Spleen (tissue), 11 donors: ENCODE measurements at regions not wholly inside any gene's neighbourhood (a gene's known extent, or its start where the extent isn't known, plus 50 kb on each side); places are given as distances from the start of the nearest gene placed in this dataset.

ENCODE experiments used
- DNase-seq: peaks from one replicate; pipeline ENCODE4 v3.0.0-alpha.2; 2020
- H3K27ac ChIP-seq, 8 donors: fragments of 200-600 bp; sonication (generic) in 7 of 8; 1 replicate in 4 of 8; 2 replicates in 4 of 8; pipeline versions ENCODE4 v1.5.0 to v1.8.0; 2016 to 2021; ENCODE audit warnings: inconsistent platforms in 4 of 8, mild to moderate bottlenecking in 4 of 8, moderate library complexity in 1 of 8
- H3K27me3 ChIP-seq, 7 donors: fragments of 200-600 bp; sonication (generic) in 6 of 7; replicated peaks in 1 of 7; 1 replicate in 4 of 7; 2 replicates in 3 of 7; pipeline versions ENCODE4 v1.5.0 to v1.8.0; 2016 to 2021; ENCODE audit warnings: inconsistent platforms in 3 of 7, mild to moderate bottlenecking in 1 of 7
- H3K36me3 ChIP-seq, 6 donors: fragments of 200-600 bp; sonication (generic) in 5 of 6; 1 replicate in 4 of 6; 2 replicates in 2 of 6; pipeline versions ENCODE4 v1.5.0 to v1.8.0; 2016 to 2021; ENCODE audit warnings: inconsistent platforms in 2 of 6
- H3K4me1 ChIP-seq, 6 donors: fragments of 200-600 bp; sonication (generic) in 5 of 6; 1 replicate in 3 of 6; 2 replicates in 3 of 6; pipeline versions ENCODE4 v1.5.0 to v1.8.0; 2016 to 2021; ENCODE audit warnings: inconsistent platforms in 3 of 6
- H3K4me3 ChIP-seq, 8 donors: fragments of 200-600 bp; sonication (generic) in 7 of 8; 1 replicate in 4 of 8; 2 replicates in 4 of 8; pipeline versions ENCODE4 v1.5.0 to v1.8.0; 2016 to 2021; ENCODE audit warnings: inconsistent platforms in 4 of 8, mild to moderate bottlenecking in 4 of 8, moderate library complexity in 2 of 8
- H3K9me3 ChIP-seq, 8 donors: fragments of 200-600 bp; sonication (generic) in 7 of 8; 1 replicate in 4 of 8; 2 replicates in 4 of 8; pipeline versions ENCODE4 v1.5.0 to v1.8.0; 2016 to 2021; ENCODE audit warnings: inconsistent platforms in 4 of 8
- POLR2A ChIP-seq, 3 donors: fragments of 450-650 bp; IDR thresholded peaks; one replicate each; pipeline ENCODE4 v1.5.1; 2017; ENCODE audit warnings: antibody characterized with exemption in 3 of 3, mild to moderate bottlenecking in 1 of 3
- POLR2AphosphoS5 ChIP-seq, 3 donors: sonication (generic); formaldehyde crosslinking; IDR thresholded peaks; one replicate each; pipeline ENCODE4 v1.5.1; 2017; ENCODE audit warnings: antibody characterized with exemption in 3 of 3
- WGBS, 5 donors: extraction: QIAGEN DNeasy Blood & Tissue Kit in 3 of 5; methylation state at CpG; one replicate each; pipeline versions ENCODE4 v1.1.5 to v1.1.7; 2013 to 2018; 5-methylcytosine and 5-hydroxymethylcytosine counted together
- intact Hi-C: fragments of 100-400 bp; cut with DNase I; formaldehyde crosslinking; loops from one replicate; pipeline ENCODE4 v1.15.0; 2023; ENCODE audit warnings: low total_unique reads
- TF ChIP-seq, protein P1 (sequence below), 11 experiments: fragments of 200-600 bp in 7 of 11; fragments of 450-650 bp in 4 of 11; sonication (generic) in 4 of 11; IDR thresholded peaks in 8 of 11; conservative IDR thresholded peaks in 3 of 11; 1 replicate in 7 of 11; 2 replicates in 4 of 11; pipeline versions ENCODE4 v1.4.0 to v1.8.0; 2016 to 2021; ENCODE audit warnings: antibody characterized with exemption in 11 of 11, inconsistent platforms in 4 of 11, mild to moderate bottlenecking in 1 of 11
- donor health status: healthy with polysubstance abuse.
- donor health status: DM: no; HTN: no; CAD: no; lungs with moderate emphysema.
- donor health status: DM: no; HTN: no; CAD: no.
- donor health status: Bipolar disorder and iron deficiency.
- donor health status: healthy.
- donor health status: DM: no; HTN: no; CAD: no.
- donor health status: DM: yes; HTN: yes; CAD: no.

DNA sequence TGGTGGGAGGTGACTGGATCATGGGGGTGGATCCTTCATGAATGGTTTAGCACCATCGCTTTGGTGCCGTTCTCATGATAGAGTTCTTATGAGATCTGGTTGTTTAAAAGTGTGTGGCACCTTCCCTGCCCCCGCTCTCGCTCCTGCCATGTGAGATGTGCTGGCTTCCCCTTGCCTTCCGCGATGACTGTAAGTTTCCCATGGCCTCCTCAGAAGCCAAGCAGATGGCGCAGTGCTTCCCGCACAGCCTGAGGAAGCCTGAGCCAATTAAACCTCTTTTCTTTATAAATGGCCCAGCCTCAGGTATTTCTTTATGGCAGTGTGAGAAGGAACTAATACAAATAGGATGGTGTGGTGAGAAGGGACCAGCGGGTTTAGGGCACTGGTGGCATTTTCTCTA is 243.3 kb upstream of the CELF2 start:
- Histone ChIP-seq H3K27ac (no peak overlapping the region), H3K36me3 (no peaks in the 10 kb centered on the region), H3K4me1 (no peaks in the 10 kb centered on the region), H3K4me3 (no peak overlapping the region), H3K27me3 (no peaks in the 10 kb centered on the region), H3K9me3 (no peaks in the 10 kb centered on the region)
- TF ChIP-seq POLR2AphosphoS5 (IDR thresholded peaks at IDR 0.05) (no peak), POLR2A (IDR thresholded peaks at IDR 0.05) (no peak)
- TF ChIP-seq, protein P1, sequence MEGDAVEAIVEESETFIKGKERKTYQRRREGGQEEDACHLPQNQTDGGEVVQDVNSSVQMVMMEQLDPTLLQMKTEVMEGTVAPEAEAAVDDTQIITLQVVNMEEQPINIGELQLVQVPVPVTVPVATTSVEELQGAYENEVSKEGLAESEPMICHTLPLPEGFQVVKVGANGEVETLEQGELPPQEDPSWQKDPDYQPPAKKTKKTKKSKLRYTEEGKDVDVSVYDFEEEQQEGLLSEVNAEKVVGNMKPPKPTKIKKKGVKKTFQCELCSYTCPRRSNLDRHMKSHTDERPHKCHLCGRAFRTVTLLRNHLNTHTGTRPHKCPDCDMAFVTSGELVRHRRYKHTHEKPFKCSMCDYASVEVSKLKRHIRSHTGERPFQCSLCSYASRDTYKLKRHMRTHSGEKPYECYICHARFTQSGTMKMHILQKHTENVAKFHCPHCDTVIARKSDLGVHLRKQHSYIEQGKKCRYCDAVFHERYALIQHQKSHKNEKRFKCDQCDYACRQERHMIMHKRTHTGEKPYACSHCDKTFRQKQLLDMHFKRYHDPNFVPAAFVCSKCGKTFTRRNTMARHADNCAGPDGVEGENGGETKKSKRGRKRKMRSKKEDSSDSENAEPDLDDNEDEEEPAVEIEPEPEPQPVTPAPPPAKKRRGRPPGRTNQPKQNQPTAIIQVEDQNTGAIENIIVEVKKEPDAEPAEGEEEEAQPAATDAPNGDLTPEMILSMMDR (IDR thresholded peaks at IDR 0.05 in 8 of 11, conservative IDR thresholded peaks at IDR 0.05 in 3 of 11): no peak
- intact Hi-C loops: no loop called here
- WGBS, 5 donors: 85 to 96% (median 94%) methylated on average over 9 of the region's 9 CpGs
- no peak for DNase-seq

DNA sequence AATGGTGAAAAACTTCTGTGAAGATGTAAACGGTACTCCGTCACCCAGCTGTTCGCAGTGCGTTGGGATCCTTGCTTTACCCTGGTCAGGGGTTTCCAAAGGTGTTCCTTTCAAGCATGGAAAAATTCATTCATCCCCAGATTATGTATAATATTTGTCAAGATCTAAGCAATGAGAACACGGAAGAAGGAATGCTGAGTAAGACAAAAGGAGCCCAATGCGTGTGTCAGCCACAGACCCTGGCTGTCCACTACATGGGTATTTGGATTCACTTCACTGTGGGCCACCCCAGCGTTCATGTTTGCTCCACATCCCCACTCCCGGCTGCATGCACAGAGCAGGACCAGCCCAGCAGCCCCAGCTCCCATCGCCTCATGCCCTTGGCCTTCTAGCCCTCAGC is 241.3 kb upstream of the CELF2 start:
- TF ChIP-seq POLR2AphosphoS5 (IDR thresholded peaks at IDR 0.05): no peak
- no peak for TF ChIP-seq POLR2A (IDR thresholded peaks at IDR 0.05)
- TF ChIP-seq, protein P1 (IDR thresholded peaks at IDR 0.05 in 8 of 11, conservative IDR thresholded peaks at IDR 0.05 in 3 of 11): no peak
- H3K4me3 ChIP-seq: no peak overlapping the region
- no peak for DNase-seq
- no peaks in the 10 kb centered on the region for H3K36me3 ChIP-seq
- H3K9me3 ChIP-seq: no peaks in the 10 kb centered on the region
- H3K27me3 ChIP-seq: peaks cover 0 to 6% (median 0%) of the 10 kb centered on the region in 7 donors
- 92 to 94% (median 93%) methylated on average over 9 of the region's 9 CpGs for WGBS, 5 donors
- intact Hi-C loops: no loop called here
- H3K4me1 ChIP-seq: no peaks in the 10 kb centered on the region
- no peak overlapping the region for H3K27ac ChIP-seq

DNA sequence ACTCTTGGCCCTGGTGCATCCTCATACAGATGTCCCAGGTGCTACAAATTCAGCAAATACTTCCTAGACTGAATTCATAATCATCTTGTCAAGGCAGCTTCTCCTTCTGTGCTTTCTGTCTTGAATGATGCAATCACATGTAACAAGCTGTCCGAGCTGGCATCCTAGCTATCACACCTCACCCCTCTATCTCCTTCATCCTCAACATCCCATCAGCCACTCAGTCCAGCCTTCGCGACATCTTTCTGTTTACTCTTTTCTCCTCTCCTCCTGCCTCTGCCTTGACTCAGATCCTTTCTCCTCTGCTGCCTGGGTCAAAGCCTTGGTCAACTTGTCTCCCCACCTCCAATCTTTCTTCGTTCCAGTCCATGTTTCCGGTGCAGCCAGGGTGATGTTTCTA is 240.4 kb upstream of the CELF2 start:
- 89 to 95% (median 93%) methylated on average over 5 of the region's 5 CpGs for WGBS, 5 donors
- no peaks in the 10 kb centered on the region for H3K9me3 ChIP-seq
- no peaks in the 10 kb centered on the region for H3K4me1 ChIP-seq
- no peak for DNase-seq
- H3K4me3 ChIP-seq: no peak overlapping the region
- TF ChIP-seq POLR2AphosphoS5 (IDR thresholded peaks at IDR 0.05): no peak
- TF ChIP-seq, protein P1 (IDR thresholded peaks at IDR 0.05 in 8 of 11, conservative IDR thresholded peaks at IDR 0.05 in 3 of 11): no peak
- no peak for TF ChIP-seq POLR2A (IDR thresholded peaks at IDR 0.05)
- peaks cover 0 to 6% (median 0%) of the 10 kb centered on the region in 7 donors for H3K27me3 ChIP-seq
- no peak overlapping the region for H3K27ac ChIP-seq
- intact Hi-C loops: no loop called here
- H3K36me3 ChIP-seq: no peaks in the 10 kb centered on the region

DNA sequence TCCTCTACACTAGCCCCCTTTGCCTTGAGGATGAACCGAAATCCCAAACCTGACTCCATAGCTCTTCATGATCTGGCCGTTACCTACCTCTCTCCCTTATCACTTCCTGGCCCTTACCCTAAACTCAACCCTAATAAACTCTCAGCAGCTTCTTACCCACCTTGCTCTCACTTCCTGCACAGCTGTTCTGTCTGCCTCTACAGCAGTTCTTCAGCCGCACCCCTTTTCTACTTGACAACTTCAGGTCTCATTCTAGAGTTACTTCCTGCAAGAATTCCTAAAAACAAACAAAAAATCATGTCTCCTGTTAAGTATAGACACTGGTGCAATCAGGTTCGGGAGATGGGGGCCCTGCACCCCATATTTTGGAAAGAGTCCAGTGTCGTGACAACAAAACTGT is 239.9 kb upstream of the CELF2 start:
- H3K4me1 ChIP-seq: no peaks in the 10 kb centered on the region
- H3K4me3 ChIP-seq: no peak overlapping the region
- no peak overlapping the region for H3K27ac ChIP-seq
- no peak for TF ChIP-seq POLR2AphosphoS5 (IDR thresholded peaks at IDR 0.05)
- TF ChIP-seq POLR2A (IDR thresholded peaks at IDR 0.05): no peak
- TF ChIP-seq, protein P1 (IDR thresholded peaks at IDR 0.05 in 8 of 11, conservative IDR thresholded peaks at IDR 0.05 in 3 of 11): no peak
- H3K27me3 ChIP-seq: peaks cover 0 to 6% (median 0%) of the 10 kb centered on the region in 7 donors
- WGBS, 5 donors: 60 to 88% (median 73%) methylated on average over 5 of the region's 5 CpGs
- no peaks in the 10 kb centered on the region for H3K9me3 ChIP-seq
- intact Hi-C loops: no loop called here
- no peak for DNase-seq
- no peaks in the 10 kb centered on the region for H3K36me3 ChIP-seq
